ENCODE measurements at regions not wholly inside any gene's neighbourhood (a gene's known extent, or its start where the extent isn't known, plus 50 kb on each side); places are given as distances from the start of the nearest gene placed in this dataset.

GRCh38 chr15:38053776-38054175 is 119.3 kb downstream of the TMCO5A start:
- TF ChIP-seq NFRKB (IDR thresholded peaks at IDR 0.05): no peak
- no peak for TF ChIP-seq SP1 (IDR thresholded peaks at IDR 0.05)
- no peak for TF ChIP-seq FOXM1 (IDR thresholded peaks at IDR 0.05; ENCODE audit: borderline replicate concordance)
- TF ChIP-seq L3MBTL2 (conservative IDR thresholded peaks at IDR 0.05): no peak
- TF ChIP-seq HDGF (IDR thresholded peaks at IDR 0.05; ENCODE audit: borderline replicate concordance): no peak
- no peak for TF ChIP-seq PKNOX1 (IDR thresholded peaks at IDR 0.05)
- no peak for TF ChIP-seq ARNT (IDR thresholded peaks at IDR 0.05)
- no peak for TF ChIP-seq FOXK2 (IDR thresholded peaks at IDR 0.05)
- no peak for TF ChIP-seq ELF4 (IDR thresholded peaks at IDR 0.05)
- TF ChIP-seq SUZ12 (IDR thresholded peaks at IDR 0.05): no peak
- no peak for TF ChIP-seq FOXA1 (IDR thresholded peaks at IDR 0.05)
- no peak for TF ChIP-seq CTBP1 (IDR thresholded peaks at IDR 0.05; ENCODE audit: borderline replicate concordance)
- no peak for DNase-seq (ENCODE audit: extremely low spot score)
- POLR2A ChIA-PET: no interaction called here
- CTCF ChIA-PET: no interaction called here

- TF ChIP-seq ZNF384 (IDR thresholded peaks at IDR 0.05) (no peak), ELF4 (IDR thresholded peaks at IDR 0.05) (no peak), FOXK2 (IDR thresholded peaks at IDR 0.05) (no peak), HDGF (IDR thresholded peaks at IDR 0.05; ENCODE audit: borderline replicate concordance) (no peak), LEF1 (IDR thresholded peaks at IDR 0.05; ENCODE audit: borderline replicate concordance) (no peak), BHLHE40 (IDR thresholded peaks at IDR 0.05; ENCODE audit: borderline replicate concordance) (no peak), FOXM1 (IDR thresholded peaks at IDR 0.05; ENCODE audit: borderline replicate concordance) (no peak), FOXA1 (IDR thresholded peaks at IDR 0.05) (no peak), L3MBTL2 (conservative IDR thresholded peaks at IDR 0.05) (no peak), PKNOX1 (IDR thresholded peaks at IDR 0.05) (no peak), SP1 (IDR thresholded peaks at IDR 0.05) (no peak), NFRKB (IDR thresholded peaks at IDR 0.05) (no peak), TARDBP (IDR thresholded peaks at IDR 0.05) (no peak), SUZ12 (IDR thresholded peaks at IDR 0.05) (no peak), CTBP1 (IDR thresholded peaks at IDR 0.05; ENCODE audit: borderline replicate concordance) (no peak), ARNT (IDR thresholded peaks at IDR 0.05) (no peak)
- DNase-seq (ENCODE audit: extremely low spot score): no peak
- ChIA-PET CTCF (no interaction called here), POLR2A (no interaction called here)
Measured at GRCh38 chr15:38054488-38054887, 120.0 kb downstream of the TMCO5A start.

GRCh38 chr15:38058596-38059075 is 124.2 kb downstream of the TMCO5A start:
- TF ChIP-seq SUZ12 (IDR thresholded peaks at IDR 0.05) (no peak), PKNOX1 (IDR thresholded peaks at IDR 0.05) (no peak), SP1 (IDR thresholded peaks at IDR 0.05) (no peak), HDGF (IDR thresholded peaks at IDR 0.05; ENCODE audit: borderline replicate concordance) (no peak), NFRKB (IDR thresholded peaks at IDR 0.05) (no peak), ARNT (IDR thresholded peaks at IDR 0.05) (no peak), ZNF384 (IDR thresholded peaks at IDR 0.05) (no peak), FOXM1 (IDR thresholded peaks at IDR 0.05; ENCODE audit: borderline replicate concordance) (no peak), CTBP1 (IDR thresholded peaks at IDR 0.05; ENCODE audit: borderline replicate concordance) (no peak), BHLHE40 (IDR thresholded peaks at IDR 0.05; ENCODE audit: borderline replicate concordance) (no peak), FOXA1 (IDR thresholded peaks at IDR 0.05) (no peak), ELF4 (IDR thresholded peaks at IDR 0.05) (no peak), TARDBP (IDR thresholded peaks at IDR 0.05) (no peak), FOXK2 (IDR thresholded peaks at IDR 0.05) (no peak), L3MBTL2 (conservative IDR thresholded peaks at IDR 0.05) (no peak)
- CTCF ChIA-PET: no interaction called here
- DNase-seq (ENCODE audit: extremely low spot score): no peak
- POLR2A ChIA-PET: no interaction called here

- ChIA-PET POLR2A (no interaction called here), CTCF (no interaction called here)
- no peak for TF ChIP-seq FOXM1 (IDR thresholded peaks at IDR 0.05; ENCODE audit: borderline replicate concordance)
- TF ChIP-seq PKNOX1 (IDR thresholded peaks at IDR 0.05): no peak
- no peak for TF ChIP-seq ARNT (IDR thresholded peaks at IDR 0.05)
- TF ChIP-seq L3MBTL2 (conservative IDR thresholded peaks at IDR 0.05): no peak
- TF ChIP-seq FOXA1 (IDR thresholded peaks at IDR 0.05): no peak
- no peak for TF ChIP-seq SUZ12 (IDR thresholded peaks at IDR 0.05)
- no peak for TF ChIP-seq NFRKB (IDR thresholded peaks at IDR 0.05)
- TF ChIP-seq ZNF384 (IDR thresholded peaks at IDR 0.05): no peak
- no peak for TF ChIP-seq SP1 (IDR thresholded peaks at IDR 0.05)
- TF ChIP-seq HDGF (IDR thresholded peaks at IDR 0.05; ENCODE audit: borderline replicate concordance): no peak
- TF ChIP-seq TARDBP (IDR thresholded peaks at IDR 0.05): no peak
- TF ChIP-seq CTBP1 (IDR thresholded peaks at IDR 0.05; ENCODE audit: borderline replicate concordance): no peak
- no peak for TF ChIP-seq LEF1 (IDR thresholded peaks at IDR 0.05; ENCODE audit: borderline replicate concordance)
- no peak for TF ChIP-seq FOXK2 (IDR thresholded peaks at IDR 0.05)
- DNase-seq (ENCODE audit: extremely low spot score): no peak
Measured at GRCh38 chr15:38059665-38060064, 125.2 kb downstream of the TMCO5A start.

GRCh38 chr15:38061856-38062649 is 127.6 kb downstream of the TMCO5A start:
- TF ChIP-seq ELF4 (IDR thresholded peaks at IDR 0.05) (no peak), FOXA1 (IDR thresholded peaks at IDR 0.05) (no peak), SP1 (IDR thresholded peaks at IDR 0.05) (no peak), SUZ12 (IDR thresholded peaks at IDR 0.05) (no peak), LEF1 (IDR thresholded peaks at IDR 0.05; ENCODE audit: borderline replicate concordance) (no peak), ARNT (IDR thresholded peaks at IDR 0.05) (no peak), NFRKB (IDR thresholded peaks at IDR 0.05) (no peak), BHLHE40 (IDR thresholded peaks at IDR 0.05; ENCODE audit: borderline replicate concordance) (no peak), FOXM1 (IDR thresholded peaks at IDR 0.05; ENCODE audit: borderline replicate concordance) (no peak), L3MBTL2 (conservative IDR thresholded peaks at IDR 0.05) (no peak), CTBP1 (IDR thresholded peaks at IDR 0.05; ENCODE audit: borderline replicate concordance) (no peak), HDGF (IDR thresholded peaks at IDR 0.05; ENCODE audit: borderline replicate concordance) (no peak), FOXK2 (IDR thresholded peaks at IDR 0.05) (no peak), TARDBP (IDR thresholded peaks at IDR 0.05) (no peak), ZNF384 (IDR thresholded peaks at IDR 0.05) (no peak), PKNOX1 (IDR thresholded peaks at IDR 0.05) (no peak)
- ChIA-PET CTCF (no interaction called here), POLR2A (no interaction called here)
- no peak for DNase-seq (ENCODE audit: extremely low spot score)

All from HEK293T (cell line).